ENCODE measurements at regions not wholly inside any gene's neighbourhood (a gene's known extent, or its start where the extent isn't known, plus 50 kb on each side); places are given as distances from the start of the nearest gene placed in this dataset.
A peak's percentile ranks its signal among the peaks of the same experiment; 100 is the strongest.

GRCh38 chr15:38696790-38697495 lies 132.3 kb upstream of the RASGRP1 start:
- no peak for DNase-seq

DNA sequence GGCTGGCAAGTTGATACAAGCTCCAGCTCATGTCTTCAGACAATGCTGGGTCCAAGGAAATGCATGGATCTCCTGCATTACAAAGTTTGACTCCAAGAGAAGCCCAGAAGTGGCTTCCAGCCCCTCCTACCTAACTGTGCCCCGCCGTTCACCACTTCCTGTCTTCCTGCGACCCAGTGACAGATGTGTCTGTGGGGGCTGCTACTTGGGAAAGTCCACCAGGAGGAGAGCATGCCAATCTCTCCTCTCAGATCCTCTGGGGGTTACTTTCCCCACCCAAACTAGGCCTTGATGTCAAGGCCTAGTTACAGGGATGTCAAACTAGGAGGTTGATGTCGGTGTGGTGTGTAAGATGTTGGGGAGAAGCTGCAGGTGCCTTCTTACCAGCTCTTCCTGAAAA lies 133.6 kb upstream of the RASGRP1 start:
- DNase-seq, result peak; percentile 4 to 29

- DNase-seq, result peak; percentile 38 to 43
Observed at GRCh38 chr15:38699633-38700230, 135.1 kb upstream of the RASGRP1 start.

GRCh38 chr15:38701149-38701548 lies 136.5 kb upstream of the RASGRP1 start:
- DNase-seq, result no peak

- no peak for DNase-seq
Observed at GRCh38 chr15:38702178-38702912, 137.7 kb upstream of the RASGRP1 start.

DNA sequence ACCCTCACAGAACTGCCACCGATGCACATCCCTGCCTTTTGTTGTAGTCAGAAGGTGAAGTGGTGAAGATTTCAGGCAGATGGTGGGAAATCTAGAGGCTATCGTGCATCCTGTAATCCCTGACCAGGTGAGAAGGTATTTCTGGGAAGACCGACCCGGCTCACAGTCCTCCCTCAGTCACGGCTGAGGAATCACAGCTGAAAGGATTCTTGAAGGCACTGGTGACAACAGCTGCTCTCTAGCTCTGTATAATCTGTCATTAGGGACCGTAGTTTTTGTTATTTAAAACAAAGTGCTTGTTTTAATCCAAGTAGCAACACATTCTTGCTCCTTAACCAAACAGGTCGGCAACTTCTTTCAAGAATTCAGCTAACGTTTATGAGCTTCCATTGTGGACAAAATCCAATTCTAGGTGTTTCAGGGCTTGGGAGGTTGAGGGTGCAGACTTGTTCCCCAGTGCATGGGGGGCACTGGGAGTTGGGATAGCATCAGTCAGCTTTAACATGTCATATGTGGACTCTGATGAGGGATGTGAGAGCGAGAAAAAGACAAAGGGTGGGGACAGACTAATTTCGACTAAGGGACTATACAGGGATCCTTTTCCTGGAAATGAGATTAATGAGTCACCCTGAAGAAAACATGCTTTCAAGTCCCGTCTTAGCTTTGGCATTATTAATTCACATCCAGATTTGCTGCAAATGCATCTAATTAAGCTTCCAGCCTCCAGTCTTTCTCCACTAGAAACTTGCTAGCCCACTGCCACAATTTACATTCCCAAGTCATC lies 141.0 kb upstream of the RASGRP1 start:
- no peak for DNase-seq

GRCh38 chr15:38706956-38707355 lies 142.3 kb upstream of the RASGRP1 start:
- DNase-seq, result no peak

DNA sequence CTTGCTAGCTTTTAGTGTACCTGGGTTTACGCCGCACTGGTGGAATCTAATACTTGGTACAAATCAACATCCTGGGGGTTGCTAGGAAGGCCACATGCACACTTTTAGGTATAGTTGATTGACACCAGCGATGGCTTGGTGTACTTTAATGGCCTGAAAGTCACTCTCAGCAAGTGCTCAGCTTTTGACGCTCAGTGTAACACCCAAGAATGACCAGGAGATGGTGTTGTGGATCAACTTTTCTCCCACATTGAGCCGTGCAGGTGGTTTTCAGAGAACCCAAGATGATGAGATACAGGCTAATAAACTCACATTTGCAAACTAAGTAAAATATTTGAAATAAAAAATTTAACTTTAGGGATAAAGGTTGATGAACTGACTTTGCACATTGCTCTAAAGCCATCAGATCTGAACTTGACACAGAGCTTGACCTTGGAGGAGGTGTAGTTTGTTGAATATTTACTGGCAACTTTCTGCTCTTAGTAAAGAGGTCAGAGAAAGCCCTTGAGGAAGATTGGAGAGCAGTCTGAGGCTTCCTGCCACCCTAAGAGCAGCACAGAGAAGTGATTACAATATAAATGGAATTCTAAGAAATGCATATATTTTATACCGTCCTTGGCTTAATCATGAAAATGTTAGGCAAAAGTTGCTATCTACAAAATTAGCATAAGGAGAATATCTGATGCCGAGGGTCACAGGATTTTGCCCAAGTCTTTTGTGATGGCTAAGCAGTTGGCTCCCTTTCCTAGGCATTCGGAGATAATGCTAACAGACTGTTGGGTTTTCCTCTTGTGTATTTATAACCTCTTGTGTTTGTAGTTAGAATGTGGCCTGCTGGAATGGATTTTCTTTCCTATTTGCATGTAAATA lies 143.4 kb upstream of the RASGRP1 start:
- DNase-seq, result peak; percentile 19 to 33

DNA sequence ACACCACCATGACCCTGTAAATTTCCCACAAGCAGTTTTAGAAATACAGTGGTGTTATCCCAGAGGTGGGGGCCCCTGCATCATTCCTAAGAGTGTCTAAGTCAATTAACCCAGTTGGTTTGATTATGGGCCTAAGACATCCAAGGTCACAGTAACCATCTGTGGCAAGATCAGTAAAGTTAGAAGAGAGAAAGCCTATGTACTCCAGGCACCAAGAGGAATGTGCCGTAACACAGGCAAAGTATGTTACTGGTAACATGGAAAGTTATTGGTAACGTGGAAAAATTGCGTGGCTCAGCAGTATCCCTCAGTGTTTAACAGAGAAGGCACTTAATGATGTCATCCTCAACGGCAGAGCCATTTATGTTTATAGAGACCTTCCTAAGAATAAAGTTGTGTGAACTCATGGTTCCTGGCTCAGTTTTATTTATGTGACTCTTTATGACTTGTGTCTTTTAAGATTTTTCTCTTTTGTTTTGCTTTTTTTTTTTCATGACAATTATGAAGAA lies 144.1 kb upstream of the RASGRP1 start:
- no peak for DNase-seq

DNA sequence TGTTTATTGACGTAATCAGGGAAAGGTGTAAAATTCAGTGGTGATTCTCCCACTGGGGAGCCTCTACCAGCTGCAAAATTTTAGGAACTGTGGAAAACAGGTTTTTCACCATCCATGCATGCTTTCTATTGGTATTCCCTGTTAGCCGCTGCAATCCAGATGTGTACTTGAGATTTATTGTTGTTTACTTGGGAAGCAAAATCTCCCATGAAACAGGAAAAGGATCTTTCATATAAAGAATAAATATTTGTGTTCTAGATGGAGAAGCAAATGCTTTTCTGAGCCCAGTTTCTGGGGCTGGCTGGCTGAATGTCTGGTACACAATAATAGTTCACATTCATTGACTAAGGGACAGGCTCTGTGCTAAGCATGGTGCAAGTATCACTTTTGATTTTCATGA lies 144.6 kb upstream of the RASGRP1 start:
- DNase-seq, result no peak

GRCh38 chr15:38714309-38715072 lies 149.9 kb upstream of the RASGRP1 start:
- no peak for DNase-seq

- no peak for DNase-seq
Observed at GRCh38 chr15:38720893-38721567, 156.4 kb upstream of the RASGRP1 start.

- DNase-seq, result no peak
Observed at GRCh38 chr15:38721568-38721945, 156.9 kb upstream of the RASGRP1 start.

- no peak for DNase-seq
Observed at GRCh38 chr15:38722236-38722635, 157.6 kb upstream of the RASGRP1 start.

DNA sequence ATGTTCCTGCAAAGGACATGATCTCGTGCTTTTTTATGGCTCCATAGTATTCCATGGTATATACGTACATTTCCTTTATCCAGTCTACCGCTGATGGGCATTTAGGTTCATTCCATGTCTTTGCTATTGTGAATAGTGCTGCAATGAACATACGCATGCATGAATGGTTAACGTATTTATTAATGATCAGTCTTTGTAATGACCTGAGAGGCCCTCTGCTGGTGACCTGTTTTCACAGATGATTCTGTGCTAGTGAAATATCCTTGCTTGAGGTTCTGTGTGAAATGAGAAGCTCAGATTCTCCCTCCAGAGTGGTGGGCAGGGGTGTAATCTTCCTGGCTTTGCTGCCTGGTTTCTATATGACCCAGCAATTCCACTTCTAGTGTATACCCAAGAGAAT lies 160.2 kb upstream of the RASGRP1 start:
- no peak for DNase-seq

- no peak for DNase-seq
Observed at GRCh38 chr15:38726187-38726586, 161.6 kb upstream of the RASGRP1 start.

DNA sequence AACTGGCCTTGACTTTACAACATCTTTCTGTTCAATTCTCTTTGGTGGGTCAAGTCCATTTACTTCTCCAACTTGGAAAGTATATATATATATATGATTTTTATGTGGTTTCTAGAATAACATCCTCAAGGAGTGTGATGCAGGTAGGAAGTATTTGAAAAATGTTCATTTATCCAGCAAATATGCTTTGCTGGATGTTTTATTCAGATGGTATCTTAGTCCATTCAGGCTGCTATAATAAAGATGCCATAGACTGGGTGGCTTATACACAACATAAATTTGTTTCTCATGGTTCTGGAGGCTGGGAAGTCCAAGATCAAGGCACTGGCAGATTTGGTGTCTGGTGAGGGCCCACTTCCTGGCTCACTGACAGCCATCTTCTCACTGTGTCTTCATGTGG lies 168.7 kb upstream of the RASGRP1 start:
- DNase-seq, result no peak

DNA sequence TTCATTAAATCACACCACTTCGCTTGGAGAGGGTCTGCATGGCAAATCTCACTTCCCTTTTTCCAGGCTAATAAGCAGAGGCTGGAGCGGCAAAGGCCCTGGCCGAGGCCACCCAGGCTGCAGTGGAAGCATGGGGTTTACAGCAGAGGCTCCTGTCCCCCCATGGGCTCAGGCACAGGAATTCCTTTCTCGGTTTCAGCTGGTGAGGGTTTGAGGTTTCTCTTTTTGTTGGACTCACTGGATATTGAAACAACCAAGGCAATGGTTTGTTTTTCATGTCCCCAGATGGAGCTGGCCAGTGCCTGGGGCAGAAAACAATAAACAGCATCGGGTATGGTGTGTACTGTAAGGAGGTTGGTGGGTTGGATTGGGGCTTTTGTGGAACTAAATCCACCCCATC lies 175.6 kb upstream of the RASGRP1 start:
- no peak for DNase-seq

DNA sequence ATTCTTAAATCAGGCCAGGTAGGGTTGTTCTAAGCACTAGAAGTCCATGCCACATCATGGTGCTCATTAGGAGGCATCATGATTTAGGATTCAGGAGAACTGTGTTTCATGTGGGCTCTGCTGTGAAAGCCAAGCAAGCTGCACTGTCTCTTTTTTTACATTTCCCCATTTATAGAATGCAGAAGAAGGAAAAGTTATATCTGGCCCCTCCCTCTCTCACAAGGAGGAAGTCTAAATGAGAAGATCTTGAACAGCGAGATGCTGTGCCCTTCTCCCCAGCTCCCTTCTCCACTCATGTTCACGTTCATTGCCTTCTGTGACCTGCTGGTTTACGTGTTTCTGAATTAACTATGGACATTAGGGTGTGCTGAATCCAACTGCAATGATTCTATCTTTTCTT lies 178.5 kb upstream of the RASGRP1 start:
- DNase-seq, result no peak

DNA sequence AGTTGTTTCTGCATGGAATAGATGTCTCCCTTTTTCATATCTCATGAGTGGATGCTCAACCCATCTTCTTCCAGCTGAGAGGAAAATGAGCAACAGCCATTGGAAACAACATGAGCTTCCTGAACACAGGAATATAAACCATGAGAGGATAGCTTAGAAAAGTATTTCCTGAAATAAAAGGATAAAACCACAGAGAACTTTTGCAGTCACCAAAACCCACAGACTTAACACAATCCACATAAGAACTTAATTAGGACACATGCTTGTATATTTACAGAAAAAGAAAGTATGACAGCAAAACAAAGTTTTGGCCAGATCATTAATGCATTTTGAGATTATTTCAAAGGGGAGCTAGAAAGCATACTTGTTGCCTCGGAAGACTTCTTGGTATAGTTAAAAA lies 180.5 kb upstream of the RASGRP1 start:
- DNase-seq, result no peak

GRCh38 chr15:38745626-38746025 lies 181.0 kb upstream of the RASGRP1 start:
- no peak for DNase-seq
